ENCODE measurements at regions not wholly inside any gene's neighbourhood (a gene's known extent, or its start where the extent isn't known, plus 50 kb on each side); places are given as distances from the start of the nearest gene placed in this dataset.
A peak's percentile ranks its signal among the peaks of the same experiment; 100 is the strongest.

DNA sequence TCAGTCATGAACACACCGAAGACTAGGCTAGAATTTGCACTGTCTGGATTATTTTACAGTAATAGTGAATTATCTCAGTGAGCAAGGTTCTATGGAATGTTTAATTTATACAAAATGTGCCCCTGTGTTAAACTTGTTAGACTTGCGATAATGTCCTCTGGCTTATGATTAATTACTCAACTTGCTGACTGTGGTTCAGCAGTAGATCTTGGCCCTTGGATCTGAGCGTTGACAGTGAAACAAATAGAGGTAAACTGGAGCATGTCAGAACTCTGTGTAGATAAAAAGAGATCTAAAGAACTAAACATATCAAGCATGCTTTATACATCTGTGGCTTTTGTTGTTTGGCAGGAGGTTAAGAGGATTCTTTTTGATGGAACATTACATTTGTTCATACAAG, 407.6 kb downstream of the DSEL start:
- ChIA-PET CTCF (interaction anchor here (1.2 to 1.5 kb wide), 2 partner anchors 90 to 92 kb away, joined by 3 to 4 read pairs; no protein-coding TSS in a partner anchor), POLR2A (no interaction called here)
- Histone ChIP-seq H3K27ac (ENCODE audit: extremely low read depth, low read depth, low read length) (no peak overlapping the region), H3K4me1 (ENCODE audit: control insufficient read depth, insufficient read depth, low read length) (no peaks in the 10 kb centered on the region), H3K36me3 (ENCODE audit: control insufficient read depth in 2 of 2, insufficient read depth in 1 of 2, low read length in 2 of 2) (no peaks in the 10 kb centered on the region), H3K4me3 (ENCODE audit: low read depth, low read length) (no peak overlapping the region), H3K9me3 (ENCODE audit: control insufficient read depth, insufficient read depth, low read depth, low read length) (no peaks in the 10 kb centered on the region; the same call in 1 of the 2 replicates)
- TF ChIP-seq SCRT1 (tag by site-specific recombination; IDR thresholded peaks at IDR 0.05; ENCODE audit: borderline replicate concordance) = no peak
- TF ChIP-seq, protein P1, sequence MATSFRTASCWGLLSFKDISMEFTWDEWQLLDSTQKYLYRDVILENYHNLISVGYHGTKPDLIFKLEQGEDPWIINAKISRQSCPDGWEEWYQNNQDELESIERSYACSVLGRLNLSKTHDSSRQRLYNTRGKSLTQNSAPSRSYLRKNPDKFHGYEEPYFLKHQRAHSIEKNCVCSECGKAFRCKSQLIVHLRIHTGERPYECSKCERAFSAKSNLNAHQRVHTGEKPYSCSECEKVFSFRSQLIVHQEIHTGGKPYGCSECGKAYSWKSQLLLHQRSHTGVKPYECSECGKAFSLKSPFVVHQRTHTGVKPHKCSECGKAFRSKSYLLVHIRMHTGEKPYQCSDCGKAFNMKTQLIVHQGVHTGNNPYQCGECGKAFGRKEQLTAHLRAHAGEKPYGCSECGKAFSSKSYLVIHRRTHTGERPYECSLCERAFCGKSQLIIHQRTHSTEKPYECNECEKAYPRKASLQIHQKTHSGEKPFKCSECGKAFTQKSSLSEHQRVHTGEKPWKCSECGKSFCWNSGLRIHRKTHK (tag by site-specific recombination; IDR thresholded peaks at IDR 0.05) = no peak
- TF ChIP-seq ZFHX2 (tag by site-specific recombination; conservative IDR thresholded peaks at IDR 0.05) = no peak
- TF ChIP-seq ZNF324 (tag by site-specific recombination; IDR thresholded peaks at IDR 0.05) = no peak
- no peak for TF ChIP-seq ZNF501 (tag by site-specific recombination; IDR thresholded peaks at IDR 0.05)
- no peak for TF ChIP-seq ZNF658 (tag by site-specific recombination; IDR thresholded peaks at IDR 0.05)
- no peak for TF ChIP-seq PRDM2 (tag by site-specific recombination; IDR thresholded peaks at IDR 0.05; ENCODE audit: borderline replicate concordance)

GRCh38 chr18:67104700-67105284, 411.7 kb downstream of the DSEL start:
- POLR2A ChIA-PET = no interaction called here
- TF ChIP-seq ZNF654 (tag by site-specific recombination; IDR thresholded peaks at IDR 0.05; ENCODE audit: low read depth) = peak; percentile 37
- peak; percentile 43; the same call in 1 of the 2 replicates for TF ChIP-seq CTCF (tag by site-specific recombination; IDR thresholded peaks at IDR 0.05)
- TF ChIP-seq ZNF2 (tag by site-specific recombination; IDR thresholded peaks at IDR 0.05) = no peak
- no peak overlapping the region for H3K4me3 ChIP-seq (ENCODE audit: low read depth, low read length)
- H3K9me3 ChIP-seq (ENCODE audit: control insufficient read depth, insufficient read depth, low read depth, low read length) = no peaks in the 10 kb centered on the region
- CTCF ChIA-PET = interaction anchor here (0.6 to 4.1 kb wide), 24 partner anchors 9 to 1893 kb away, joined by 3 to 85 read pairs (median 3); no protein-coding TSS in a partner anchor
- H3K4me1 ChIP-seq (ENCODE audit: control insufficient read depth, insufficient read depth, low read length) = no peaks in the 10 kb centered on the region
- no peak overlapping the region for H3K27ac ChIP-seq (ENCODE audit: extremely low read depth, low read depth, low read length)
- H3K36me3 ChIP-seq (ENCODE audit: control insufficient read depth in 2 of 2, insufficient read depth in 1 of 2, low read length in 2 of 2) = no peaks in the 10 kb centered on the region

GRCh38 chr18:67094123-67094522, 422.4 kb downstream of the DSEL start:
- TF ChIP-seq, protein P2, sequence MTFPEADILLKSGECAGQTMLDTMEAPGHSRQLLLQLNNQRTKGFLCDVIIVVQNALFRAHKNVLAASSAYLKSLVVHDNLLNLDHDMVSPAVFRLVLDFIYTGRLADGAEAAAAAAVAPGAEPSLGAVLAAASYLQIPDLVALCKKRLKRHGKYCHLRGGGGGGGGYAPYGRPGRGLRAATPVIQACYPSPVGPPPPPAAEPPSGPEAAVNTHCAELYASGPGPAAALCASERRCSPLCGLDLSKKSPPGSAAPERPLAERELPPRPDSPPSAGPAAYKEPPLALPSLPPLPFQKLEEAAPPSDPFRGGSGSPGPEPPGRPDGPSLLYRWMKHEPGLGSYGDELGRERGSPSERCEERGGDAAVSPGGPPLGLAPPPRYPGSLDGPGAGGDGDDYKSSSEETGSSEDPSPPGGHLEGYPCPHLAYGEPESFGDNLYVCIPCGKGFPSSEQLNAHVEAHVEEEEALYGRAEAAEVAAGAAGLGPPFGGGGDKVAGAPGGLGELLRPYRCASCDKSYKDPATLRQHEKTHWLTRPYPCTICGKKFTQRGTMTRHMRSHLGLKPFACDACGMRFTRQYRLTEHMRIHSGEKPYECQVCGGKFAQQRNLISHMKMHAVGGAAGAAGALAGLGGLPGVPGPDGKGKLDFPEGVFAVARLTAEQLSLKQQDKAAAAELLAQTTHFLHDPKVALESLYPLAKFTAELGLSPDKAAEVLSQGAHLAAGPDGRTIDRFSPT (tag by site-specific recombination; IDR thresholded peaks at IDR 0.05) = no peak
- TF ChIP-seq ZNF239 (tag by site-specific recombination; IDR thresholded peaks at IDR 0.05) (no peak), ZNF146 (tag by site-specific recombination; IDR thresholded peaks at IDR 0.05) (no peak)
- ChIA-PET CTCF (no interaction called here), POLR2A (no interaction called here)
- no peak overlapping the region for H3K4me3 ChIP-seq (ENCODE audit: low read depth, low read length)
- no peaks in the 10 kb centered on the region for H3K4me1 ChIP-seq (ENCODE audit: control insufficient read depth, insufficient read depth, low read length)
- no peaks in the 10 kb centered on the region for H3K36me3 ChIP-seq (ENCODE audit: control insufficient read depth in 2 of 2, insufficient read depth in 1 of 2, low read length in 2 of 2)
- no peaks in the 10 kb centered on the region for H3K9me3 ChIP-seq (ENCODE audit: control insufficient read depth, insufficient read depth, low read depth, low read length)
- no peak overlapping the region for H3K27ac ChIP-seq (ENCODE audit: extremely low read depth, low read depth, low read length)
